ENCODE measurements at regions not wholly inside any gene's neighbourhood (a gene's known extent, or its start where the extent isn't known, plus 50 kb on each side); places are given as distances from the start of the nearest gene placed in this dataset.

- FAIRE-seq, result no peak
- in situ Hi-C loops (cut with HindIII; ENCODE audit: extremely low pct_ligation_motif_present, low pct_unique_long_range_greater_than_20kb), result no loop called here
- no TSS peak for BruUV-seq (replicated peaks)
- no peaks in the 10 kb centered on the region for H3K36me3 ChIP-seq (replicated peaks in 1 of 2; ENCODE audit: control insufficient read depth in 1 of 2, insufficient read depth in 2 of 2, low read length in 2 of 2)
- WGBS (ENCODE audit: low lambda C conversion rate), result 13% methylated on average over 4 of the region's 4 CpGs
- H3K27ac ChIP-seq (ENCODE audit: extremely low read length, insufficient read depth, low read length), result no peak overlapping the region
- H3K9ac ChIP-seq (ENCODE audit: insufficient read depth, low read depth, low read length), result no peak overlapping the region
- no peak overlapping the region for H3K4me3 ChIP-seq (replicated peaks in 1 of 3; ENCODE audit: insufficient read depth in 1 of 3, low read depth in 2 of 3, low read length in 3 of 3)
- no peak for DNase-seq (ENCODE audit: low spot score)
- H3K9me3 ChIP-seq (ENCODE audit: low read length), result peaks cover 29% of the 10 kb centered on the region; the same call in 1 of the 2 replicates
- no peak overlapping the region for H2AFZ ChIP-seq (ENCODE audit: low read length)
- ATAC-seq, result no peak
- intact Hi-C loops (cut with micrococcal nuclease; ENCODE audit: unreplicated experiment), result no loop called here
- no peak overlapping the region for H3K4me2 ChIP-seq (ENCODE audit: low read depth, low read length)
- H3K79me2 ChIP-seq (ENCODE audit: insufficient read depth, low read length), result no peaks in the 10 kb centered on the region
- ChIA-PET POLR2A (no interaction called here), CTCF (ENCODE audit: low intra/inter-chr PET ratio, low total read pairs) (no interaction called here)
- TF ChIP-seq DBP (CRISPR knock-in tag; IDR thresholded peaks at IDR 0.05; ENCODE audit: not compliant biosample characterization) (no peak), ZNF788 (CRISPR knock-in tag; IDR thresholded peaks at IDR 0.05; ENCODE audit: borderline replicate concordance) (no peak), ZSCAN30 (CRISPR knock-in tag; IDR thresholded peaks at IDR 0.05) (no peak), ATF2 (CRISPR knock-in tag; IDR thresholded peaks at IDR 0.05) (no peak), FOXO1 (CRISPR knock-in tag; IDR thresholded peaks at IDR 0.05) (no peak), THAP7 (CRISPR knock-in tag; IDR thresholded peaks at IDR 0.05) (no peak), NFKB2 (CRISPR knock-in tag; IDR thresholded peaks at IDR 0.05; ENCODE audit: borderline replicate concordance) (no peak), ZBTB14 (CRISPR knock-in tag; IDR thresholded peaks at IDR 0.05) (no peak), ZNF230 (CRISPR knock-in tag; IDR thresholded peaks at IDR 0.05) (no peak), TARDBP (CRISPR knock-in tag; IDR thresholded peaks at IDR 0.05) (no peak), ZMAT3 (CRISPR knock-in tag; conservative IDR thresholded peaks at IDR 0.05) (no peak), MLX (CRISPR knock-in tag; IDR thresholded peaks at IDR 0.05) (no peak)
- H3K4me1 ChIP-seq (ENCODE audit: insufficient read depth, low read length), result no peaks in the 10 kb centered on the region
- no peaks in the 10 kb centered on the region for H3K27me3 ChIP-seq (ENCODE audit: control insufficient read depth in 1 of 2, insufficient read depth in 2 of 2, low read length in 2 of 2)
- H4K20me1 ChIP-seq (ENCODE audit: insufficient read depth, low read length), result no peaks in the 10 kb centered on the region
These were observed 945.0 kb downstream of the SLC4A3 start for GRCh38 chr2:220572385-220572784.
